ENCODE measurements at regions not wholly inside any gene's neighbourhood (a gene's known extent, or its start where the extent isn't known, plus 50 kb on each side); places are given as distances from the start of the nearest gene placed in this dataset.
A peak's percentile ranks its signal among the peaks of the same experiment; 100 is the strongest.

GRCh38 chr5:92332039-92332438, 948.9 kb upstream of the ARRDC3 start:
- TF ChIP-seq MYC (IDR thresholded peaks at IDR 0.05; ENCODE audit: low read depth, low read length) (no peak), MAX (IDR thresholded peaks at IDR 0.05; ENCODE audit: low read depth, low read length) (no peak), CTCF (IDR thresholded peaks at IDR 0.05; ENCODE audit: low read depth, low read length) (no peak), POLR2A (IDR thresholded peaks at IDR 0.05; ENCODE audit: extremely low read depth, insufficient read length) (no peak)
- DNase-seq (ENCODE audit: low read depth), result peak; percentile 9
- H3K4me3 ChIP-seq (ENCODE audit: low read depth, low read length), result no peak overlapping the region

GRCh38 chr5:92330365-92330764, 947.2 kb upstream of the ARRDC3 start:
- TF ChIP-seq MAX (IDR thresholded peaks at IDR 0.05; ENCODE audit: low read depth, low read length), result no peak
- no peak for TF ChIP-seq MYC (IDR thresholded peaks at IDR 0.05; ENCODE audit: low read depth, low read length)
- no peak for TF ChIP-seq POLR2A (IDR thresholded peaks at IDR 0.05; ENCODE audit: extremely low read depth, insufficient read length)
- TF ChIP-seq CTCF (IDR thresholded peaks at IDR 0.05; ENCODE audit: low read depth, low read length), result no peak
- DNase-seq (ENCODE audit: low read depth), result no peak
- H3K4me3 ChIP-seq (ENCODE audit: low read depth, low read length), result no peak overlapping the region

GRCh38 chr5:92329759-92330158, 946.6 kb upstream of the ARRDC3 start:
- no peak overlapping the region for H3K4me3 ChIP-seq (ENCODE audit: low read depth, low read length)
- TF ChIP-seq MYC (IDR thresholded peaks at IDR 0.05; ENCODE audit: low read depth, low read length) (no peak), POLR2A (IDR thresholded peaks at IDR 0.05; ENCODE audit: extremely low read depth, insufficient read length) (no peak), MAX (IDR thresholded peaks at IDR 0.05; ENCODE audit: low read depth, low read length) (no peak), CTCF (IDR thresholded peaks at IDR 0.05; ENCODE audit: low read depth, low read length) (no peak)

GRCh38 chr5:92328584-92329259, 945.6 kb upstream of the ARRDC3 start:
- TF ChIP-seq MYC (IDR thresholded peaks at IDR 0.05; ENCODE audit: low read depth, low read length) (no peak), POLR2A (IDR thresholded peaks at IDR 0.05; ENCODE audit: extremely low read depth, insufficient read length) (no peak), CTCF (IDR thresholded peaks at IDR 0.05; ENCODE audit: low read depth, low read length) (no peak)
- DNase-seq (ENCODE audit: low read depth), result no peak
- H3K4me3 ChIP-seq (ENCODE audit: low read depth, low read length), result no peak overlapping the region

More at GRCh38 chr5:92329759-92330158, 946.6 kb upstream of the ARRDC3 start:
- no peak for DNase-seq (ENCODE audit: low read depth)

GRCh38 chr5:92320446-92320845, 937.3 kb upstream of the ARRDC3 start:
- H3K4me3 ChIP-seq (ENCODE audit: low read depth, low read length), result no peak overlapping the region
- no peak for DNase-seq (ENCODE audit: low read depth)
- TF ChIP-seq POLR2A (IDR thresholded peaks at IDR 0.05; ENCODE audit: extremely low read depth, insufficient read length) (no peak), MYC (IDR thresholded peaks at IDR 0.05; ENCODE audit: low read depth, low read length) (no peak), CTCF (IDR thresholded peaks at IDR 0.05; ENCODE audit: low read depth, low read length) (no peak), MAX (IDR thresholded peaks at IDR 0.05; ENCODE audit: low read depth, low read length) (no peak)

Measured in NB4 (cell line).